ENCODE measurements at regions not wholly inside any gene's neighbourhood (a gene's known extent, or its start where the extent isn't known, plus 50 kb on each side); places are given as distances from the start of the nearest gene placed in this dataset.

DNA sequence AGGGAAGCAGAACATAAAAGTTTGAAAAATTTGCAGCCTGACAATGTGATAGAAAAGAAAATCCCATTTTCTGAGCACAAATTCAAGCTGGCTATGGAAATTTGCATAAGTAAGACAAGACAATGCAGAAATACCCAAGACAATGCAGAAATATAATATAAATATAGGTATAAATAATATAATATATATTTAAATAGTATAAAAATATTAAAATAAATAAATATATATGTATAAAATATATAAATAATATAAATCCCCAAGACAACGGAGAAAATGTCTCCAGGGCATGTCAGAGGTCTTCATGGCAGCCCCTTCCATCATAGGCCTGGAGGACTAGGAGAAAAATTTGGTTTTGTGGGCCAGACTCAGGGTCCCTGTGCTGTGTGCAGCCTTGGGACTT, 125.0 kb upstream of the AADAT start:
- H3K79me2 ChIP-seq (ENCODE audit: low read length) = no peaks in the 10 kb centered on the region

DNA sequence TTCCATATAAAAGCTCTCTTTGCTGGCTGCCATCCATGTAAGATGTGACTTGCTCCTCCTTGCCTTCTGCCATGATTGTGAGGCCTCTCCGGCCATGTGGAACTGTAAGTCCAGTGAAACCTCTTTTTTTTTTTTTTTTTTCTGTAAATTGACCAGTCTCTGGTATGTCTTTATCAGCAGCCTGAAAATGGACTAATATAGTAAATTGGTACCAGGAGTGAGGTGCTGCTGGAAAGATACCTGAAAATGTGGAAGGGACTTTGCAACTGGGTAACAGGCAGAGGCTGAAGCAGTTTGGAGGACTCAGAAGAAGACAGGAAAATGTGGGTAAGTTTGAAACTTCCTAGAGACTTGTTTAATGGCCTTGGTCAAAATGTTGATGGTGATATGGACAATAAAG, 124.3 kb upstream of the AADAT start:
- Histone ChIP-seq H3K79me2 (ENCODE audit: low read length) (no peaks in the 10 kb centered on the region), H3K4me3 (ENCODE audit: low read length) (no peak overlapping the region), H3K9me3 (replicated peaks; ENCODE audit: insufficient read depth, low read length) (no peaks in the 10 kb centered on the region), H3K4me2 (ENCODE audit: low read depth, low read length) (no peak overlapping the region), H2AFZ (ENCODE audit: low read length) (no peak overlapping the region), H3K9me2 (replicated peaks; ENCODE audit: insufficient read depth, low read length) (no peaks in the 10 kb centered on the region), H3K27me3 (replicated peaks; ENCODE audit: insufficient read depth, low read length) (no peaks in the 10 kb centered on the region), H4K20me1 (ENCODE audit: insufficient read depth, low read length) (no peaks in the 10 kb centered on the region), H3K36me3 (replicated peaks; ENCODE audit: insufficient read depth, low read length) (no peaks in the 10 kb centered on the region), H3F3A (ENCODE audit: insufficient read depth, low read length) (no peaks in the 10 kb centered on the region), H3K9ac (ENCODE audit: low read length) (no peak overlapping the region), H3K27ac (ENCODE audit: low read length) (no peak overlapping the region), H3K4me1 (ENCODE audit: low read length) (no peaks in the 10 kb centered on the region)
- DNase-seq = no peak
- no peak for TF ChIP-seq EZH2phosphoT487 (IDR thresholded peaks at IDR 0.05; ENCODE audit: low read length)
- TF ChIP-seq, protein P1, sequence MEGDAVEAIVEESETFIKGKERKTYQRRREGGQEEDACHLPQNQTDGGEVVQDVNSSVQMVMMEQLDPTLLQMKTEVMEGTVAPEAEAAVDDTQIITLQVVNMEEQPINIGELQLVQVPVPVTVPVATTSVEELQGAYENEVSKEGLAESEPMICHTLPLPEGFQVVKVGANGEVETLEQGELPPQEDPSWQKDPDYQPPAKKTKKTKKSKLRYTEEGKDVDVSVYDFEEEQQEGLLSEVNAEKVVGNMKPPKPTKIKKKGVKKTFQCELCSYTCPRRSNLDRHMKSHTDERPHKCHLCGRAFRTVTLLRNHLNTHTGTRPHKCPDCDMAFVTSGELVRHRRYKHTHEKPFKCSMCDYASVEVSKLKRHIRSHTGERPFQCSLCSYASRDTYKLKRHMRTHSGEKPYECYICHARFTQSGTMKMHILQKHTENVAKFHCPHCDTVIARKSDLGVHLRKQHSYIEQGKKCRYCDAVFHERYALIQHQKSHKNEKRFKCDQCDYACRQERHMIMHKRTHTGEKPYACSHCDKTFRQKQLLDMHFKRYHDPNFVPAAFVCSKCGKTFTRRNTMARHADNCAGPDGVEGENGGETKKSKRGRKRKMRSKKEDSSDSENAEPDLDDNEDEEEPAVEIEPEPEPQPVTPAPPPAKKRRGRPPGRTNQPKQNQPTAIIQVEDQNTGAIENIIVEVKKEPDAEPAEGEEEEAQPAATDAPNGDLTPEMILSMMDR (IDR thresholded peaks at IDR 0.05; ENCODE audit: low read length) = no peak
- no peak for TF ChIP-seq EZH2 (optimal IDR thresholded peaks at IDR 0.05; ENCODE audit: low read depth, low read length)

More for the DNA sequence above, 125.0 kb upstream of the AADAT start:
- no peak overlapping the region for H3K9ac ChIP-seq (ENCODE audit: low read length)
- no peaks in the 10 kb centered on the region for H4K20me1 ChIP-seq (ENCODE audit: insufficient read depth, low read length)
- H3K27me3 ChIP-seq (replicated peaks; ENCODE audit: insufficient read depth, low read length) = no peaks in the 10 kb centered on the region
- H3K4me2 ChIP-seq (ENCODE audit: low read depth, low read length) = no peak overlapping the region
- no peak overlapping the region for H3K27ac ChIP-seq (ENCODE audit: low read length)
- TF ChIP-seq EZH2 (optimal IDR thresholded peaks at IDR 0.05; ENCODE audit: low read depth, low read length) (no peak), EZH2phosphoT487 (IDR thresholded peaks at IDR 0.05; ENCODE audit: low read length) (no peak)
- TF ChIP-seq, protein P1 (IDR thresholded peaks at IDR 0.05; ENCODE audit: low read length) = no peak
- no peak for DNase-seq
- H3K9me2 ChIP-seq (replicated peaks; ENCODE audit: insufficient read depth, low read length) = no peaks in the 10 kb centered on the region
- no peak overlapping the region for H3K4me3 ChIP-seq (ENCODE audit: low read length)
- H3K36me3 ChIP-seq (replicated peaks; ENCODE audit: insufficient read depth, low read length) = no peaks in the 10 kb centered on the region
- H2AFZ ChIP-seq (ENCODE audit: low read length) = no peak overlapping the region
- no peaks in the 10 kb centered on the region for H3F3A ChIP-seq (ENCODE audit: insufficient read depth, low read length)
- no peaks in the 10 kb centered on the region for H3K4me1 ChIP-seq (ENCODE audit: low read length)
- H3K9me3 ChIP-seq (replicated peaks; ENCODE audit: insufficient read depth, low read length) = no peaks in the 10 kb centered on the region

DNA sequence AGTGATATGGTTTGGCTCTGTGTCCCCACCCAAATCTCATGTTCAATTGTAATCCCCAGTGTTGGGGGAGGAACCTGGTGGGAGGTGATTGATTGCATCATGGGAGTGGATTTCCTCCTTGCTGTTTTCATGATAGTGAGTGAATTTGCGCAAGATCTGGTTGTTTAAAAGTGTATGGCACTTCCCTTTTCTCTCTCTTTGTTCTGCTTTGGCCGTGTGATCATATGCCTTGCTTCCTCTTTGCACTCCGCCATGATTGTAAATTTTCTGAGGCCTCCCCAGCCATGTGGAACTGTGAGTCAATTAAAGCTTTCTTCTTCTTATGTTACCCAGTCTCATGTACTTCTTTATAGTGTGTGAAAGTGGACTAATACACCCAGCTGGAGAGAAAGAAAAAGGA, 113.0 kb upstream of the AADAT start:
- H3K36me3 ChIP-seq (replicated peaks; ENCODE audit: insufficient read depth, low read length) = no peaks in the 10 kb centered on the region
- TF ChIP-seq, protein P1 (IDR thresholded peaks at IDR 0.05; ENCODE audit: low read length) = no peak
- no peak for TF ChIP-seq EZH2 (optimal IDR thresholded peaks at IDR 0.05; ENCODE audit: low read depth, low read length)
- TF ChIP-seq EZH2phosphoT487 (IDR thresholded peaks at IDR 0.05; ENCODE audit: low read length) = no peak
- no peak overlapping the region for H3K4me2 ChIP-seq (ENCODE audit: low read depth, low read length)
- H3K27ac ChIP-seq (ENCODE audit: low read length) = no peak overlapping the region
- H2AFZ ChIP-seq (ENCODE audit: low read length) = no peak overlapping the region
- H3K27me3 ChIP-seq (replicated peaks; ENCODE audit: insufficient read depth, low read length) = no peaks in the 10 kb centered on the region
- no peak for DNase-seq
- H3K9me2 ChIP-seq (replicated peaks; ENCODE audit: insufficient read depth, low read length) = no peaks in the 10 kb centered on the region
- no peaks in the 10 kb centered on the region for H3K4me1 ChIP-seq (ENCODE audit: low read length)
- H3F3A ChIP-seq (ENCODE audit: insufficient read depth, low read length) = no peaks in the 10 kb centered on the region
- H3K9me3 ChIP-seq (replicated peaks; ENCODE audit: insufficient read depth, low read length) = no peaks in the 10 kb centered on the region
- no peaks in the 10 kb centered on the region for H3K79me2 ChIP-seq (ENCODE audit: low read length)
- H4K20me1 ChIP-seq (ENCODE audit: insufficient read depth, low read length) = no peaks in the 10 kb centered on the region
- H3K9ac ChIP-seq (ENCODE audit: low read length) = no peak overlapping the region
- no peak overlapping the region for H3K4me3 ChIP-seq (ENCODE audit: low read length)
